A549 (cell line): ENCODE measurements at regions not wholly inside any gene's neighbourhood (a gene's known extent, or its start where the extent isn't known, plus 50 kb on each side); places are given as distances from the start of the nearest gene placed in this dataset.

Source experiments
- BHLHE40 ChIP-seq: IDR thresholded peaks from 2 replicates; pipeline ENCODE4 v1.6.1; 2012; ENCODE audit warnings: low read depth, low read length, inconsistent platforms
- ESRRA ChIP-seq: fragments of 150-350 bp; IDR thresholded peaks from 2 replicates; pipeline ENCODE4 v1.6.1; 2014; ENCODE audit warnings: mild to moderate bottlenecking, low read length, borderline replicate concordance
- HOXB13 ChIP-seq: fragments of 250-450 bp; sonication (Bioruptor Pico); IDR thresholded peaks from 2 replicates; pipeline ENCODE4 v1.5.0; 2020; ENCODE audit warnings: low read depth, mild to moderate bottlenecking, moderate library complexity
- MAFK ChIP-seq: fragments of 450-650 bp; IDR thresholded peaks from 2 replicates; pipeline ENCODE4 v1.6.1; 2014; ENCODE audit not compliant: partially characterized antibody
- MAX ChIP-seq: IDR thresholded peaks from 2 replicates; pipeline ENCODE4 v1.6.1; 2012
- MYC ChIP-seq: IDR thresholded peaks from 2 replicates; pipeline ENCODE4 v1.6.1; 2012; ENCODE audit warnings: mild to moderate bottlenecking, inconsistent platforms, low read length, improper control_type of control experiment, borderline replicate concordance
- NPAS2 ChIP-seq: fragments of 250-450 bp; sonication (Bioruptor Pico); IDR thresholded peaks from 2 replicates; pipeline ENCODE4 v1.8.0; 2022; ENCODE audit warnings: mild to moderate bottlenecking, moderate library complexity, borderline replicate concordance
- NR3C1 ChIP-seq: fragments of >200 bp; sonication (Bioruptor Twin); formaldehyde crosslinking; IDR thresholded peaks from 3 replicates; pipeline ENCODE4 v1.6.1; 2017
- POLR2A ChIP-seq: IDR thresholded peaks from 2 replicates; pipeline ENCODE4 v1.6.1; 2012; ENCODE audit warnings: mild to moderate bottlenecking, low read length
- RAD21 ChIP-seq, 2 experiments: fragments of >200 bp in 1 of 2; sonication (Bioruptor Twin) in 1 of 2; formaldehyde crosslinking in 1 of 2; IDR thresholded peaks in 1 of 2; conservative IDR thresholded peaks in 1 of 2; 2 replicates in 1 of 2; 3 replicates in 1 of 2; pipeline ENCODE4 v1.6.1; 2012 to 2018; ENCODE audit warnings: inconsistent platforms in 1 of 2
- SREBF2 ChIP-seq: fragments of 450-650 bp; IDR thresholded peaks from 2 replicates; pipeline ENCODE4 v1.6.1; 2014; ENCODE audit warnings: mild to moderate bottlenecking, moderate library complexity
- TF ChIP-seq, protein P1 (sequence below): fragments of >200 bp; sonication (Bioruptor Twin); formaldehyde crosslinking; IDR thresholded peaks from 3 replicates; pipeline ENCODE4 v1.5.1; 2016
- TF ChIP-seq, protein P2 (sequence below): fragments of 200-600 bp; sonication (generic); IDR thresholded peaks from 2 replicates; pipeline ENCODE4 v1.6.1; 2016; ENCODE audit warnings: antibody characterized with exemption, mild to moderate bottlenecking, moderate library complexity

DNA sequence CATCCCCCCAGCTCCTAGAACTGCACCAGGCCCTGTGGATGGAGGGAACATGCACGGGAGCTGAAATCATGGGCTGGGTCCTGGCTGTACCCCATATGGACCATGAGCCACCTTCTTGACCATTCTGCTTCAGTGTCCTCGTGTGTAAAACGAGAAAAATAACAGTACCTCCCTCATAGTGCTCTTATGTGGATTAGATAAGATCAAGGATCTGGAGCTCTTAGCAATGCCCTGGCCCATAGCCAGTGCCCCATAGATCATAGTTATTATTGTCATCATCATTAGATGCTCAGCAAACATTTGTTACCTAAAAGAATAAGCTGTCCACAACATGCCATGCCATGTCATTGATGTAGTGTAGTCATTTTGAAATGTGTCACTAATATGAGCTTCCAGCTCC is 71.3 kb downstream of the SYNE3 start:
- TF ChIP-seq RAD21 (conservative IDR thresholded peaks at IDR 0.05 in 1 of 2, IDR thresholded peaks at IDR 0.05 in 1 of 2) (no peak), SREBF2 (no peak), MAX (no peak), MYC (no peak), BHLHE40 (no peak), POLR2A (no peak), NR3C1 (no peak), HOXB13 (CRISPR knock-in tag) (no peak), NPAS2 (no peak), ESRRA (no peak), MAFK (no peak)
- TF ChIP-seq, protein P1, sequence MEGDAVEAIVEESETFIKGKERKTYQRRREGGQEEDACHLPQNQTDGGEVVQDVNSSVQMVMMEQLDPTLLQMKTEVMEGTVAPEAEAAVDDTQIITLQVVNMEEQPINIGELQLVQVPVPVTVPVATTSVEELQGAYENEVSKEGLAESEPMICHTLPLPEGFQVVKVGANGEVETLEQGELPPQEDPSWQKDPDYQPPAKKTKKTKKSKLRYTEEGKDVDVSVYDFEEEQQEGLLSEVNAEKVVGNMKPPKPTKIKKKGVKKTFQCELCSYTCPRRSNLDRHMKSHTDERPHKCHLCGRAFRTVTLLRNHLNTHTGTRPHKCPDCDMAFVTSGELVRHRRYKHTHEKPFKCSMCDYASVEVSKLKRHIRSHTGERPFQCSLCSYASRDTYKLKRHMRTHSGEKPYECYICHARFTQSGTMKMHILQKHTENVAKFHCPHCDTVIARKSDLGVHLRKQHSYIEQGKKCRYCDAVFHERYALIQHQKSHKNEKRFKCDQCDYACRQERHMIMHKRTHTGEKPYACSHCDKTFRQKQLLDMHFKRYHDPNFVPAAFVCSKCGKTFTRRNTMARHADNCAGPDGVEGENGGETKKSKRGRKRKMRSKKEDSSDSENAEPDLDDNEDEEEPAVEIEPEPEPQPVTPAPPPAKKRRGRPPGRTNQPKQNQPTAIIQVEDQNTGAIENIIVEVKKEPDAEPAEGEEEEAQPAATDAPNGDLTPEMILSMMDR: no peak
- TF ChIP-seq, protein P2, sequence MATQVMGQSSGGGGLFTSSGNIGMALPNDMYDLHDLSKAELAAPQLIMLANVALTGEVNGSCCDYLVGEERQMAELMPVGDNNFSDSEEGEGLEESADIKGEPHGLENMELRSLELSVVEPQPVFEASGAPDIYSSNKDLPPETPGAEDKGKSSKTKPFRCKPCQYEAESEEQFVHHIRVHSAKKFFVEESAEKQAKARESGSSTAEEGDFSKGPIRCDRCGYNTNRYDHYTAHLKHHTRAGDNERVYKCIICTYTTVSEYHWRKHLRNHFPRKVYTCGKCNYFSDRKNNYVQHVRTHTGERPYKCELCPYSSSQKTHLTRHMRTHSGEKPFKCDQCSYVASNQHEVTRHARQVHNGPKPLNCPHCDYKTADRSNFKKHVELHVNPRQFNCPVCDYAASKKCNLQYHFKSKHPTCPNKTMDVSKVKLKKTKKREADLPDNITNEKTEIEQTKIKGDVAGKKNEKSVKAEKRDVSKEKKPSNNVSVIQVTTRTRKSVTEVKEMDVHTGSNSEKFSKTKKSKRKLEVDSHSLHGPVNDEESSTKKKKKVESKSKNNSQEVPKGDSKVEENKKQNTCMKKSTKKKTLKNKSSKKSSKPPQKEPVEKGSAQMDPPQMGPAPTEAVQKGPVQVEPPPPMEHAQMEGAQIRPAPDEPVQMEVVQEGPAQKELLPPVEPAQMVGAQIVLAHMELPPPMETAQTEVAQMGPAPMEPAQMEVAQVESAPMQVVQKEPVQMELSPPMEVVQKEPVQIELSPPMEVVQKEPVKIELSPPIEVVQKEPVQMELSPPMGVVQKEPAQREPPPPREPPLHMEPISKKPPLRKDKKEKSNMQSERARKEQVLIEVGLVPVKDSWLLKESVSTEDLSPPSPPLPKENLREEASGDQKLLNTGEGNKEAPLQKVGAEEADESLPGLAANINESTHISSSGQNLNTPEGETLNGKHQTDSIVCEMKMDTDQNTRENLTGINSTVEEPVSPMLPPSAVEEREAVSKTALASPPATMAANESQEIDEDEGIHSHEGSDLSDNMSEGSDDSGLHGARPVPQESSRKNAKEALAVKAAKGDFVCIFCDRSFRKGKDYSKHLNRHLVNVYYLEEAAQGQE: no peak
